Inflammatory macrophage treated with lipopolysaccharide for 1 hour (primary cell): ENCODE measurements at regions not wholly inside any gene's neighbourhood (a gene's known extent, or its start where the extent isn't known, plus 50 kb on each side); places are given as distances from the start of the nearest gene placed in this dataset.

Source experiments
- DNase-seq, 2 donors: peaks; one replicate each; pipeline ENCODE4 v3.0.0-alpha.2; 2020 to 2022

DNA sequence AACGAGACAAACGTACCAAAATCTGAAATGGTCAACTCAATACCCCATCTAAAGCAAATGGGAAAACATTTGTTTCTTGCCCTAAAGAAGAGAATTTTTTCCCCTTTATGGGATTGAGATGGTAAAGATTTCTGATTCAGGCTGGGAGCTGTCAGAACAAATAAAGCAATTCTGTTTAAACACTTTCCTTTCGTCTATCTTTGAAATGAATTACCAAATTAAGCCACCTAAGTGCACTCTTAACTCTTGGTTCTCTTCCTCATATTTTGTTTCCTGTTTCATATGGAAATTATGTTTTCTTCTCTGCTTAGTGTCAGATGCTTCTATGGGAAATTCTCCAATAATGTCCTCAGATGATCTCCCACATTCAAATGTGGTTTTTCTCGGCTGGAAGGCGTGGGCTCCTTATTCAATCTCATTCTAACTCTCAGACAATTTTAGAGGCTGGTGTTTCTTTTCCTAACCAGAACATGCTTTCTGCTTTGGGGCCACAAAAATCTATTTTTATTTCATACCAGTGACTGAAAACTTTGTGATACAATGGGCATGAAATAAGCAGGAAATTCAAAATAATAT, 50.3 kb upstream of the HPF1 start:
- DNase-seq = peak in 1 of 2 donors; percentile 26
